Psoas muscle (tissue), 7 donors: ENCODE measurements at regions not wholly inside any gene's neighbourhood (a gene's known extent, or its start where the extent isn't known, plus 50 kb on each side); places are given as distances from the start of the nearest gene placed in this dataset.

Experiments used
- ATAC-seq, 4 donors: fragments of 200-7000 bp; cut with Tn5 transposase; one replicate each; pipeline ENCODE4 v1.9.1; 2020; ENCODE audit warnings: moderate library complexity in 3 of 4, mild to moderate bottlenecking in 2 of 4
- DNase-seq, 2 donors: peaks; one replicate each; pipeline ENCODE4 v3.0.0-alpha.2; 2020
- H3K27ac ChIP-seq: fragments of 200-600 bp; one replicate; pipeline ENCODE4 v1.8.0; 2022
- H3K27me3 ChIP-seq, 3 donors: fragments of 200-600 bp in 1 of 3; one replicate each; pipeline versions ENCODE4 v1.6.1 to v1.8.0; 2013 to 2022; ENCODE audit warnings: low read length in 2 of 3, mild to moderate bottlenecking in 2 of 3, moderate library complexity in 1 of 3; ENCODE audit not compliant: insufficient read depth in 3 of 3
- H3K36me3 ChIP-seq, 2 donors: fragments of 200-600 bp in 1 of 2; one replicate each; pipeline versions ENCODE4 v1.6.1 to v1.8.0; 2013 to 2022; ENCODE audit warnings: low read depth in 1 of 2, mild to moderate bottlenecking in 1 of 2, moderate library complexity in 1 of 2; ENCODE audit not compliant: insufficient read depth in 1 of 2
- H3K4me1 ChIP-seq: fragments of 200-600 bp; one replicate; pipeline ENCODE4 v1.8.0; 2022
- H3K4me3 ChIP-seq: fragments of 200-600 bp; one replicate; pipeline ENCODE4 v1.8.0; 2022; ENCODE audit warnings: mild to moderate bottlenecking
- H3K9me3 ChIP-seq: fragments of 200-600 bp; one replicate; pipeline ENCODE4 v1.8.0; 2022
- CTCF ChIP-seq: fragments of 200-600 bp; IDR thresholded peaks from one replicate; pipeline ENCODE4 v1.8.0; 2022; ENCODE audit warnings: antibody characterized with exemption
- WGBS, 3 donors: extraction: QIAGEN DNeasy Blood & Tissue Kit; methylation state at CpG; one replicate each; pipeline versions ENCODE4 v1.1.6 to v1.1.7; 2013; 5-methylcytosine and 5-hydroxymethylcytosine counted together
- intact Hi-C, 2 donors: fragments of 100-400 bp; cut with DNase I; formaldehyde crosslinking; loops; one replicate each; pipeline versions ENCODE4 v1.11.0 to v1.14.2; 2022
- donor health status: healthy with polysubstance abuse.
- donor health status: DM: no; HTN: no; CAD: no; lungs with moderate emphysema.
- donor health status: Bipolar disorder and iron deficiency.
- donor health status: healthy.
- donor health status: DM: yes; HTN: yes; CAD: no.
- donor health status: DM: no; HTN: no; CAD: no.
- donor health status: DM: yes; HTN: yes; CAD: no.

- Histone ChIP-seq H3K4me1 (no peaks in the 10 kb centered on the region), H3K27me3 (no peaks in the 10 kb centered on the region), H3K27ac (no peak overlapping the region), H3K4me3 (no peak overlapping the region), H3K9me3 (no peaks in the 10 kb centered on the region), H3K36me3 (no peaks in the 10 kb centered on the region)
- WGBS, 3 donors = 91 to 97% (median 95%) methylated on average over 1 of the region's 1 CpG
- DNase-seq = no peak
- ATAC-seq = no peak
- TF ChIP-seq CTCF = no peak
- intact Hi-C loops = no loop called here
Measured at GRCh38 chr4:19623866-19624265, 627.8 kb upstream of the SLIT2 start.

- no peaks in the 10 kb centered on the region for H3K27me3 ChIP-seq
- no peak for DNase-seq
- no peaks in the 10 kb centered on the region for H3K36me3 ChIP-seq
- no peak for TF ChIP-seq CTCF
- no peak overlapping the region for H3K27ac ChIP-seq
- no peak overlapping the region for H3K4me3 ChIP-seq
- 86 to 94% (median 90%) methylated on average over 5 of the region's 5 CpGs for WGBS, 3 donors
- H3K9me3 ChIP-seq = no peaks in the 10 kb centered on the region
- no peak for ATAC-seq
- H3K4me1 ChIP-seq = no peaks in the 10 kb centered on the region
- intact Hi-C loops = no loop called here
Measured at GRCh38 chr4:19615086-19615689, 636.5 kb upstream of the SLIT2 start.

- Histone ChIP-seq H3K4me3 (no peak overlapping the region), H3K36me3 (no peaks in the 10 kb centered on the region), H3K4me1 (no peaks in the 10 kb centered on the region), H3K9me3 (no peaks in the 10 kb centered on the region), H3K27me3 (no peaks in the 10 kb centered on the region), H3K27ac (no peak overlapping the region)
- intact Hi-C loops = no loop called here
- no peak for TF ChIP-seq CTCF
- 79 to 91% (median 88%) methylated on average over 1 of the region's 1 CpG for WGBS, 3 donors
- ATAC-seq = no peak
- no peak for DNase-seq
Measured at GRCh38 chr4:19614171-19614570, 637.5 kb upstream of the SLIT2 start.

- TF ChIP-seq CTCF = no peak
- H3K27ac ChIP-seq = no peak overlapping the region
- H3K4me1 ChIP-seq = no peaks in the 10 kb centered on the region
- no peaks in the 10 kb centered on the region for H3K9me3 ChIP-seq
- DNase-seq (no peak), ATAC-seq (no peak)
- intact Hi-C loops = no loop called here
- WGBS, 3 donors = 51 to 59% (median 55%) methylated on average over 2 of the region's 2 CpGs
- H3K4me3 ChIP-seq = no peak overlapping the region
- no peaks in the 10 kb centered on the region for H3K36me3 ChIP-seq
- no peaks in the 10 kb centered on the region for H3K27me3 ChIP-seq
Measured at GRCh38 chr4:19596342-19596741, 655.4 kb upstream of the SLIT2 start.

- peaks cover 4% of the 10 kb centered on the region for H3K9me3 ChIP-seq
- no peaks in the 10 kb centered on the region for H3K36me3 ChIP-seq
- WGBS, 3 donors = 85 to 92% (median 89%) methylated on average over 3 of the region's 3 CpGs
- no peaks in the 10 kb centered on the region for H3K27me3 ChIP-seq
- H3K4me3 ChIP-seq = no peak overlapping the region
- no peak overlapping the region for H3K27ac ChIP-seq
- H3K4me1 ChIP-seq = no peaks in the 10 kb centered on the region
- TF ChIP-seq CTCF = no peak
- DNase-seq = no peak
- intact Hi-C loops = no loop called here
- no peak for ATAC-seq
Measured at GRCh38 chr4:19592391-19592790, 659.3 kb upstream of the SLIT2 start.
